Spleen (tissue), 7 donors: ENCODE measurements at regions not wholly inside any gene's neighbourhood (a gene's known extent, or its start where the extent isn't known, plus 50 kb on each side); places are given as distances from the start of the nearest gene placed in this dataset.

Experiments used
- CTCF ChIP-seq, 11 experiments: fragments of 200-600 bp in 7 of 11; fragments of 450-650 bp in 4 of 11; sonication (generic) in 4 of 11; IDR thresholded peaks in 8 of 11; conservative IDR thresholded peaks in 3 of 11; 1 replicate in 7 of 11; 2 replicates in 4 of 11; pipeline versions ENCODE4 v1.4.0 to v1.8.0; 2016 to 2021; ENCODE audit warnings: antibody characterized with exemption in 11 of 11, inconsistent platforms in 4 of 11, mild to moderate bottlenecking in 1 of 11
- POLR2A ChIP-seq, 3 donors: fragments of 450-650 bp; IDR thresholded peaks; one replicate each; pipeline ENCODE4 v1.5.1; 2017; ENCODE audit warnings: antibody characterized with exemption in 3 of 3, mild to moderate bottlenecking in 1 of 3
- POLR2AphosphoS5 ChIP-seq, 3 donors: sonication (generic); formaldehyde crosslinking; IDR thresholded peaks; one replicate each; pipeline ENCODE4 v1.5.1; 2017; ENCODE audit warnings: antibody characterized with exemption in 3 of 3
- donor health status: DM: no; HTN: no; CAD: no; lungs with moderate emphysema.
- donor health status: DM: no; HTN: no; CAD: no.
- donor health status: DM: no; HTN: no; CAD: no.

- TF ChIP-seq CTCF (IDR thresholded peaks at IDR 0.05 in 8 of 11, conservative IDR thresholded peaks at IDR 0.05 in 3 of 11), result no peak
- no peak for TF ChIP-seq POLR2AphosphoS5 (IDR thresholded peaks at IDR 0.05)
- no peak for TF ChIP-seq POLR2A (IDR thresholded peaks at IDR 0.05)
Measured at GRCh38 chr6:142534076-142534475, 232.3 kb downstream of the ADGRG6 start.
